Endothelial cell of umbilical vein (primary cell): ENCODE measurements at regions not wholly inside any gene's neighbourhood (a gene's known extent, or its start where the extent isn't known, plus 50 kb on each side); places are given as distances from the start of the nearest gene placed in this dataset.

ENCODE experiments used
- EZH2 ChIP-seq: IDR thresholded peaks from 2 replicates; pipeline ENCODE4 v1.6.1; 2012; ENCODE audit warnings: borderline replicate concordance, low read depth, mild to moderate bottlenecking, moderate library complexity, low read length, inconsistent platforms; ENCODE audit not compliant: severe bottlenecking
- JUN ChIP-seq: IDR thresholded peaks from 2 replicates; pipeline ENCODE4 v1.6.1; 2011; ENCODE audit warnings: borderline replicate concordance, low read depth; ENCODE audit not compliant: insufficient read length, insufficient read depth
- POLR2A ChIP-seq: IDR thresholded peaks from 2 replicates; pipeline ENCODE4 v1.6.1; 2012; ENCODE audit warnings: low read depth, mild to moderate bottlenecking, control low read depth, low read length
- TF ChIP-seq, protein P1 (sequence below), 2 donors: IDR thresholded peaks; 1 replicate in 1 of 2; 2 replicates in 1 of 2; pipeline ENCODE4 v1.5.1; 2011; ENCODE audit warnings: low read length in 2 of 2, mild to moderate bottlenecking in 2 of 2, moderate library complexity in 2 of 2, control low read depth in 1 of 2, inconsistent platforms in 1 of 2, low read depth in 1 of 2; ENCODE audit not compliant: insufficient read depth in 1 of 2; ENCODE audit errors: extremely low read depth in 1 of 2
- TF ChIP-seq, protein P2 (sequence below): IDR thresholded peaks from 2 replicates; pipeline ENCODE4 v1.6.1; 2011; ENCODE audit not compliant: insufficient read depth, insufficient read length

DNA sequence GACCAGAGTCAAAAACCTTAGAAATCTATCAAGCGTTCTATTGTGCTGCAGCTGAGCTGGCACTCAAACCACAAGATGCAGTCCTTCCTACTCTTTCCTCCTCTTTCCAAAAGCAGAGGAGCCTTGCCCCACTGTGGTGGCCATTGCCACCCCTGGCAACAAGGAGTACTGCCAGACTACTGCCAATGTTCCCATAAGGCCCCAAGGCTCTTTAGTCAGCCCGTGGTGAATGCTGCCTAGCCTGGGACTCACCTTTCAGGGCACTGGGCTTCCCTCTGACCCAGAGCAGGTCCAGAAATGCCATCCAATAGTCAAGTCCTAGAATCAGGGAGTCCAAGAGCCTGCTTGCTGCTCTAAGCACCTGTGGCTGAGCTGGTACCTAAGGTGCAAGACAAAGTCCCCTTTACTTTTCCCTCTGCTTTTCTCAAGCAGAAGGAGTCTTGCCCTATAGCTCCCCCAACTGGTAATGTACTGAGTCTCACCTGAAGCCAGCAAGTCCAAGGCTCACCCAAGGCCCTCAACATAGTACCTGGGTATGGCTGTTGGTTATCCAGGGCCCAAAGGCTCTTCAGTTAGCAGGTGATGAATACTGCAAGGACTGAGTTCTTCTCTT, 219.4 kb downstream of the ATPSCKMT start:
- TF ChIP-seq POLR2A (no peak), EZH2 (no peak), JUN (no peak)
- TF ChIP-seq, protein P1, sequence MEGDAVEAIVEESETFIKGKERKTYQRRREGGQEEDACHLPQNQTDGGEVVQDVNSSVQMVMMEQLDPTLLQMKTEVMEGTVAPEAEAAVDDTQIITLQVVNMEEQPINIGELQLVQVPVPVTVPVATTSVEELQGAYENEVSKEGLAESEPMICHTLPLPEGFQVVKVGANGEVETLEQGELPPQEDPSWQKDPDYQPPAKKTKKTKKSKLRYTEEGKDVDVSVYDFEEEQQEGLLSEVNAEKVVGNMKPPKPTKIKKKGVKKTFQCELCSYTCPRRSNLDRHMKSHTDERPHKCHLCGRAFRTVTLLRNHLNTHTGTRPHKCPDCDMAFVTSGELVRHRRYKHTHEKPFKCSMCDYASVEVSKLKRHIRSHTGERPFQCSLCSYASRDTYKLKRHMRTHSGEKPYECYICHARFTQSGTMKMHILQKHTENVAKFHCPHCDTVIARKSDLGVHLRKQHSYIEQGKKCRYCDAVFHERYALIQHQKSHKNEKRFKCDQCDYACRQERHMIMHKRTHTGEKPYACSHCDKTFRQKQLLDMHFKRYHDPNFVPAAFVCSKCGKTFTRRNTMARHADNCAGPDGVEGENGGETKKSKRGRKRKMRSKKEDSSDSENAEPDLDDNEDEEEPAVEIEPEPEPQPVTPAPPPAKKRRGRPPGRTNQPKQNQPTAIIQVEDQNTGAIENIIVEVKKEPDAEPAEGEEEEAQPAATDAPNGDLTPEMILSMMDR (IDR thresholded peaks at IDR 0.05; ENCODE audit: extremely low read depth in 1 of 2, insufficient read depth in 1 of 2, low read depth in 1 of 2, low read length in 2 of 2) = no peak
- TF ChIP-seq, protein P2, sequence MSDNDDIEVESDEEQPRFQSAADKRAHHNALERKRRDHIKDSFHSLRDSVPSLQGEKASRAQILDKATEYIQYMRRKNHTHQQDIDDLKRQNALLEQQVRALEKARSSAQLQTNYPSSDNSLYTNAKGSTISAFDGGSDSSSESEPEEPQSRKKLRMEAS = no peak
